T-cell (primary cell): ENCODE measurements at regions not wholly inside any gene's neighbourhood (a gene's known extent, or its start where the extent isn't known, plus 50 kb on each side); places are given as distances from the start of the nearest gene placed in this dataset.

ENCODE experiments used
- ATAC-seq, 4 experiments: fragments of 200-7000 bp in 3 of 4; fragments of 150-1000 bp in 1 of 4; cut with Tn5 transposase; replicated peaks in 1 of 4; 1 replicate in 3 of 4; 2 replicates in 1 of 4; pipeline ENCODE4 v1.10.0; 2021; ENCODE audit warnings: moderate library complexity in 3 of 4, mild to moderate bottlenecking in 2 of 4, moderate number of reproducible peaks in 1 of 4
- CTCF ChIA-PET, 2 donors: fragments of 300-600 bp; sonication (Branson Sonifier 250); formaldehyde crosslinking; loops; one replicate each; lab custom pipeline; 2022; ENCODE audit warnings: antibody characterized with exemption in 2 of 2; lab: Charles Lee
- POLR2A ChIA-PET, 2 donors: fragments of 300-600 bp; sonication (Branson Sonifier 250); formaldehyde crosslinking; loops; one replicate each; lab custom pipeline; 2022; ENCODE audit warnings: antibody characterized with exemption in 2 of 2; lab: Charles Lee
- DNase-seq, 35 experiments: peaks; one replicate each; pipeline versions ENCODE4 v3.0.0 to v3.0.0-alpha.2; 2013 to 2023
- H3K27ac ChIP-seq: one replicate; pipeline ENCODE4 v1.5.1; 2013; ENCODE audit warnings: low read length
- H3K27me3 ChIP-seq, 2 experiments: replicated peaks in 1 of 2; 1 replicate in 1 of 2; 2 replicates in 1 of 2; pipeline versions ENCODE4 v1.6.1 to v1.7.0; 2013; ENCODE audit warnings: low read length in 1 of 2, mixed read lengths in 1 of 2; ENCODE audit not compliant: control insufficient read depth in 2 of 2, insufficient read depth in 2 of 2; ENCODE audit errors: extremely low read depth in 1 of 2
- H3K36me3 ChIP-seq, 2 donors: 1 replicate in 1 of 2; 2 replicates in 1 of 2; pipeline versions ENCODE4 v1.6.1 to v1.7.0; 2013; ENCODE audit warnings: low read length in 1 of 2; ENCODE audit not compliant: control insufficient read depth in 2 of 2, insufficient read depth in 1 of 2; ENCODE audit errors: extremely low read depth in 1 of 2
- H3K4me1 ChIP-seq, 2 experiments: 1 replicate in 1 of 2; 2 replicates in 1 of 2; pipeline versions ENCODE4 v1.6.1 to v1.7.0; 2013; ENCODE audit warnings: low read length in 2 of 2, mixed read lengths in 1 of 2; ENCODE audit not compliant: insufficient read depth in 2 of 2, control insufficient read depth in 1 of 2; ENCODE audit errors: extremely low read depth in 1 of 2
- H3K4me3 ChIP-seq, 2 donors: 1 replicate in 1 of 2; 2 replicates in 1 of 2; pipeline versions ENCODE4 v1.5.1 to v1.7.0; 2013; ENCODE audit warnings: mild to moderate bottlenecking in 2 of 2, low read length in 1 of 2, moderate library complexity in 1 of 2; ENCODE audit not compliant: control insufficient read depth in 1 of 2; ENCODE audit errors: extremely low read depth in 1 of 2
- H3K9me3 ChIP-seq: 2 replicates; pipeline ENCODE4 v1.7.0; 2013
- H3K27ac Mint-ChIP-seq, 2 donors: one replicate each; pipeline ENCODE4 v1.8.0; 2020 to 2021; ENCODE audit warnings: mild to moderate bottlenecking in 2 of 2, mixed read lengths in 2 of 2
- H3K27me3 Mint-ChIP-seq, 2 donors: one replicate each; pipeline ENCODE4 v1.8.0; 2021 to 2022; ENCODE audit warnings: mixed read lengths in 2 of 2
- H3K36me3 Mint-ChIP-seq: one replicate; pipeline ENCODE4 v1.8.0; 2021; ENCODE audit warnings: mixed read lengths
- H3K4me1 Mint-ChIP-seq, 3 donors: one replicate each; pipeline ENCODE4 v1.8.0; 2020 to 2022; ENCODE audit warnings: mixed read lengths in 3 of 3, mild to moderate bottlenecking in 1 of 3
- H3K4me3 Mint-ChIP-seq, 3 donors: one replicate each; pipeline ENCODE4 v1.8.0; 2020 to 2022; ENCODE audit warnings: mild to moderate bottlenecking in 3 of 3, mixed read lengths in 3 of 3, moderate library complexity in 3 of 3
- H3K9me3 Mint-ChIP-seq, 3 donors: one replicate each; pipeline ENCODE4 v1.8.0; 2020 to 2022; ENCODE audit warnings: mixed read lengths in 3 of 3
- WGBS: methylation state at CpG from one replicate; pipeline ENCODE4 v1.1.5; 2013; ENCODE audit warnings: missing lambda C conversion rate; ENCODE audit not compliant: insufficient coverage; 5-methylcytosine and 5-hydroxymethylcytosine counted together

- no peak for ATAC-seq
- H3K4me1 ChIP-seq: no peaks in the 10 kb centered on the region
- Mint-ChIP-seq H3K36me3 (no peaks in the 10 kb centered on the region), H3K27me3 (peaks cover 3 to 18% of the 10 kb centered on the region in 2 donors), H3K4me3 (no peak overlapping the region), H3K4me1 (no peaks in the 10 kb centered on the region), H3K27ac (no peak overlapping the region), H3K9me3 (peaks cover 0 to 4% (median 0%) of the 10 kb centered on the region in 3 donors)
- H3K27me3 ChIP-seq: no peaks in the 10 kb centered on the region
- no peaks in the 10 kb centered on the region for H3K36me3 ChIP-seq
- POLR2A ChIA-PET: interaction anchor here in 1 of 2 donors (0.5 kb wide), 1 partner anchor 170 kb away, joined by 4 read pairs; no protein-coding TSS in a partner anchor
- H3K27ac ChIP-seq: no peak overlapping the region
- CTCF ChIA-PET: no interaction called here
- no peaks in the 10 kb centered on the region for H3K9me3 ChIP-seq
- DNase-seq: no peak
- no peak overlapping the region for H3K4me3 ChIP-seq
These were observed 166.7 kb upstream of the FER start for GRCh38 chr5:108581026-108581425.

GRCh38 chr5:108579236-108579635 is 168.5 kb upstream of the FER start:
- Histone ChIP-seq H3K27ac (no peak overlapping the region), H3K4me3 (no peak overlapping the region), H3K27me3 (no peaks in the 10 kb centered on the region), H3K9me3 (no peaks in the 10 kb centered on the region), H3K36me3 (no peaks in the 10 kb centered on the region), H3K4me1 (no peaks in the 10 kb centered on the region)
- no peak overlapping the region for H3K27ac Mint-ChIP-seq
- peaks cover 3 to 18% of the 10 kb centered on the region in 2 donors for H3K27me3 Mint-ChIP-seq
- CTCF ChIA-PET: no interaction called here
- H3K4me3 Mint-ChIP-seq: no peak overlapping the region
- no peak for DNase-seq
- POLR2A ChIA-PET: no interaction called here
- no peaks in the 10 kb centered on the region for H3K4me1 Mint-ChIP-seq
- peaks cover 9 to 11% (median 10%) of the 10 kb centered on the region in 3 donors for H3K9me3 Mint-ChIP-seq
- H3K36me3 Mint-ChIP-seq: no peaks in the 10 kb centered on the region
- ATAC-seq: no peak
- WGBS: 75% methylated on average over 2 of the region's 4 CpGs

DNA sequence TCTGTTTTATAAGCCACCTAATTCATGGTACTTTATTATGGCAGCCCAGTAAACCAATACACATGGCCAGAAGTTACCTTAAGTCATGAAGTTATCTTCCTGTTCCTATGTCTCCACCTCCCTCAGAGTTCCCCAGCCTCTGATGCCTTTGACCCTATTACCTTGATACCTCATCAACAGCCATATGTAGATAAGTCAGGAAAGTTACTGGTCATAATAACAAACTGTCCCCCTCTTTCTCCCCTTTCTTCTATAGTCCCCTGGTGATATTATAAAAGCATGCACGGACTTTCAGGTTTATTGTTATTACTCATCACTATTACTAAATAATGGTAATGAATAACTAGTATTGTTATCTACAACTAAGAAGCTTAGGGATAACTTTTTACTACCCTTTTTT is 168.9 kb upstream of the FER start:
- Mint-ChIP-seq H3K9me3 (peaks cover 11 to 13% (median 12%) of the 10 kb centered on the region in 3 donors), H3K4me1 (no peaks in the 10 kb centered on the region), H3K4me3 (no peak overlapping the region), H3K27me3 (peaks cover 3 to 18% of the 10 kb centered on the region in 2 donors), H3K27ac (no peak overlapping the region), H3K36me3 (no peaks in the 10 kb centered on the region)
- ATAC-seq (no peak), DNase-seq (no peak)
- Histone ChIP-seq H3K9me3 (no peaks in the 10 kb centered on the region), H3K4me3 (no peak overlapping the region), H3K36me3 (no peaks in the 10 kb centered on the region), H3K4me1 (no peaks in the 10 kb centered on the region), H3K27me3 (no peaks in the 10 kb centered on the region), H3K27ac (no peak overlapping the region)
- no CpG with 5 or more reads among the region's 1 CpG for WGBS
- ChIA-PET POLR2A (no interaction called here), CTCF (no interaction called here)

DNA sequence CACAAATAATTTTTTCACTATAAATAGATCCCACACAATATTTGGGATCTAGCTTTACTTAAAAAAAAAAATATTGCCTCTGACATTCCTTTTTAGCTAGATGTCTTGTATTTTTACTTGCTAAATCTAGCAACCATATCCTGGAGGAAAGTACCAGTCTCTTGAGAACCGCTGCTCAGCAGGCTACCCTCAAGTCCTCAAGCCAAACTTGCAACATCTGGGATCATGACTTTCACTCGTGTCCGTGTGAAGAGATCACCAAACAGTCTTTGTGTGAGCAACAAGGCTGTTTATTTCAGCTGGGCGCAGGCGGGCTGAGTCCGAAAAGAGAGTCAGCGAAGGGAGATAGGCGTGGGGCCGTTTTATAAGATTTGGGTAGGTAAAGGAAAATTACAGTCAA is 180.3 kb upstream of the FER start:
- Histone ChIP-seq H3K4me1 (no peaks in the 10 kb centered on the region), H3K27me3 (no peaks in the 10 kb centered on the region), H3K9me3 (no peaks in the 10 kb centered on the region), H3K36me3 (no peaks in the 10 kb centered on the region), H3K27ac (no peak overlapping the region), H3K4me3 (no peak overlapping the region)
- H3K4me1 Mint-ChIP-seq: no peaks in the 10 kb centered on the region
- ChIA-PET CTCF (no interaction called here), POLR2A (no interaction called here)
- WGBS: 83% methylated on average over 8 of the region's 9 CpGs
- H3K36me3 Mint-ChIP-seq: no peaks in the 10 kb centered on the region
- no peak for ATAC-seq
- H3K4me3 Mint-ChIP-seq: no peak overlapping the region
- no peak overlapping the region for H3K27ac Mint-ChIP-seq
- H3K27me3 Mint-ChIP-seq: peaks cover 3 to 7% of the 10 kb centered on the region in 2 donors
- no peak for DNase-seq
- no peaks in the 10 kb centered on the region for H3K9me3 Mint-ChIP-seq

DNA sequence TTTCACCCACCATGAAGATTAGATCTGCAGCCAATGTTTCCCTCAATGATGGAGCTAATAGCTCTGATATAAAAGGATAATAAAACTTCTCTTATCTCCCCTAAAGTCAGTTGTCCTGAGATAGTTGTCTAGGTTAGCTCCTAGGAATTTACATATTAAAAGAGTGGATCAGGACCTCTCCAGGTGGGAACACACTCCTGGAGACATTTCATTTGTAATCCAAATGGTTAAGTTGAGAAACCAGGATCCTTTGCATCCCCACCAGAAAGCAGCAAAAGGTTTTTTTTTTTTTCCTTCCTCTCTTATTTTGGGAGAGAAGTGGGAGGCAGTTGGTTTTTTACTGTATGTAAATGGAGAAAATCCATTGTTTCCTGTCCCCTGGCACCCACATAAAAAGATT is 182.5 kb upstream of the FBXL17 start:
- POLR2A ChIA-PET: interaction anchor here in 1 of 2 donors (0.6 kb wide), 1 partner anchor 234 kb away, joined by 4 read pairs; no protein-coding TSS in a partner anchor
- CTCF ChIA-PET: no interaction called here
- H3K4me1 Mint-ChIP-seq: no peaks in the 10 kb centered on the region
- no peaks in the 10 kb centered on the region for H3K27me3 ChIP-seq
- H3K36me3 ChIP-seq: no peaks in the 10 kb centered on the region
- H3K36me3 Mint-ChIP-seq: no peaks in the 10 kb centered on the region
- no peak overlapping the region for H3K27ac Mint-ChIP-seq
- H3K27me3 Mint-ChIP-seq: peaks cover 2 to 5% of the 10 kb centered on the region in 2 donors
- no peak overlapping the region for H3K27ac ChIP-seq
- ATAC-seq (no peak), DNase-seq (no peak)
- H3K9me3 Mint-ChIP-seq: no peaks in the 10 kb centered on the region
- H3K4me3 ChIP-seq: no peak overlapping the region
- no peak overlapping the region for H3K4me3 Mint-ChIP-seq
- no peaks in the 10 kb centered on the region for H3K4me1 ChIP-seq
- no peaks in the 10 kb centered on the region for H3K9me3 ChIP-seq

DNA sequence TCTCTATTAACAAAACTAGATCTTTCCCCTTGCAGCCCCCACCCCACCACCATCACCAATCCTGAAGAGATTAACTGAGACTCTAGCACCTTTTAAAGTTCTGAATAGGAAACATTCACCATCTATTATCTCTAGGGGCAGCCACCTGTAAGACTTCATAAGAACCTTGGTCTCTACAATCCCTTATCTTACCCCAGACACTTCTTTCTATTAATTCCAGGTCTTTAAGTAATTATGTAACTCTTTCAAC is 180.2 kb upstream of the FBXL17 start:
- ATAC-seq: no peak

DNA sequence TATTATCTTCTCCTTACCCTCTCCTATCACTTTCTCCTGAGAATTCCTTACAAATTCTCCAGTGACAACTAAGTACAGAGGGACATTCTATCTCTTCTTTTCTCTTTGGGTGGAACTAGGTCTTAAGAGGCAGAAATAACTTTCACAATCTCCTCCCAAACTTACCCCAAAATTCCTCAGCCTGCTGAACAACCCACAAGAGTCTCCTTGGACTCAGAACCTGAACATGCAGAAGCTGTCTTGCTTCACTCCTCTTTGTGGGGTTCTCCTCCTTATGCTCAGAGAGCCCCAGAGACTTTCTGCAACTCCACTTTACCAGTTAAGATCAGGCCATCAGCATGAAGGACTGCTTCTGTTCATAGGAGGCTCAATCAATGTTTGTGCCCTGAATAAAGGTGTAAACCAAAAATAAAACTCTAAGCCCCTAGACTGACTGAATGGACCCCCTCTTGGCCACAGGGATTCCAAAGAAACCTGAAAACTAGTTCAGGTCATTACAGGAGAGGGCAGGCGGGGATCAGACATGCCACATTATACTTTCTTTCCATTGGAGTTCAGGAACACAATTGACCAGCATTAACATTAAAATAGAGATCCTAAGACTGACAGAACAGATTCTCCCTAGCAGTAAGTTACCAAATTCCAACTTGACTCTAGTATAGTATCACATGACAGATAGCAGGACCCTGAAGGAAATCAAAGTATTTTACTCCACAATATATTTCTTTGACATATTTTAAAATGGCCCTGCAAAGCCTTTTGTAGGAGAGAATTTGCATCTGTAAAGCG is 179.7 kb upstream of the FBXL17 start:
- no peaks in the 10 kb centered on the region for H3K36me3 Mint-ChIP-seq
- Histone ChIP-seq H3K27ac (no peak overlapping the region), H3K27me3 (no peaks in the 10 kb centered on the region), H3K36me3 (no peaks in the 10 kb centered on the region), H3K9me3 (no peaks in the 10 kb centered on the region), H3K4me1 (no peaks in the 10 kb centered on the region), H3K4me3 (no peak overlapping the region)
- H3K27ac Mint-ChIP-seq: no peak overlapping the region
- no peak for DNase-seq
- no peak for ATAC-seq
- 50% methylated on average over 1 of the region's 2 CpGs for WGBS
- no peaks in the 10 kb centered on the region for H3K4me1 Mint-ChIP-seq
- ChIA-PET CTCF (no interaction called here), POLR2A (no interaction called here)
- peaks cover 2 to 5% of the 10 kb centered on the region in 2 donors for H3K27me3 Mint-ChIP-seq
- no peak overlapping the region for H3K4me3 Mint-ChIP-seq
- H3K9me3 Mint-ChIP-seq: no peaks in the 10 kb centered on the region

More for the DNA sequence above, 180.2 kb upstream of the FBXL17 start:
- no peaks in the 10 kb centered on the region for H3K9me3 Mint-ChIP-seq
- Histone ChIP-seq H3K36me3 (no peaks in the 10 kb centered on the region), H3K27me3 (no peaks in the 10 kb centered on the region), H3K4me1 (no peaks in the 10 kb centered on the region), H3K4me3 (no peak overlapping the region), H3K27ac (no peak overlapping the region), H3K9me3 (no peaks in the 10 kb centered on the region)
- H3K4me3 Mint-ChIP-seq: no peak overlapping the region
- no peak overlapping the region for H3K27ac Mint-ChIP-seq
- H3K27me3 Mint-ChIP-seq: peaks cover 2 to 5% of the 10 kb centered on the region in 2 donors
- no peak for DNase-seq
- H3K36me3 Mint-ChIP-seq: no peaks in the 10 kb centered on the region
- ChIA-PET CTCF (no interaction called here), POLR2A (no interaction called here)
- H3K4me1 Mint-ChIP-seq: no peaks in the 10 kb centered on the region
